WTC11 (cell line): ENCODE measurements at regions not wholly inside any gene's neighbourhood (a gene's known extent, or its start where the extent isn't known, plus 50 kb on each side); places are given as distances from the start of the nearest gene placed in this dataset.

Experiments
- ATF3 ChIP-seq: sonication (generic); formaldehyde crosslinking; conservative IDR thresholded peaks from 2 replicates; pipeline ENCODE4 v1.8.1; 2022; ENCODE audit warnings: mild to moderate bottlenecking, missing genetic modification reagents
- CTCF ChIP-seq: fragments of 200-600 bp; IDR thresholded peaks from 2 replicates; pipeline ENCODE4 v1.8.0; 2022; ENCODE audit warnings: antibody characterized with exemption
- GTF2I ChIP-seq: fragments of 250-450 bp; sonication (Bioruptor Pico); conservative IDR thresholded peaks from 2 replicates; pipeline ENCODE4 v1.4.0; 2021; ENCODE audit warnings: mild to moderate bottlenecking
- MXD4 ChIP-seq: fragments of 250-450 bp; sonication (Bioruptor Pico); IDR thresholded peaks from 2 replicates; pipeline ENCODE4 v1.8.0; 2021; ENCODE audit warnings: mild to moderate bottlenecking, moderate library complexity, borderline replicate concordance
- NR1H2 ChIP-seq: sonication (generic); formaldehyde crosslinking; IDR thresholded peaks from 2 replicates; pipeline ENCODE4 v1.9.0; 2021; ENCODE audit warnings: mild to moderate bottlenecking, moderate library complexity, missing genetic modification reagents
- ZNF263 ChIP-seq: sonication (generic); formaldehyde crosslinking; IDR thresholded peaks from 2 replicates; pipeline ENCODE4 v1.8.1; 2022; ENCODE audit warnings: low read depth, mild to moderate bottlenecking, moderate library complexity, missing genetic modification reagents

GRCh38 chr1:29639741-29640427 lies 403.6 kb downstream of the PTPRU start:
- TF ChIP-seq GTF2I (CRISPR knock-in tag) (no peak), CTCF (no peak), ZNF263 (CRISPR knock-in tag) (no peak), MXD4 (CRISPR knock-in tag) (no peak), ATF3 (CRISPR knock-in tag) (no peak), NR1H2 (CRISPR knock-in tag) (no peak)
